HG03159 (cell line): ENCODE measurements at regions not wholly inside any gene's neighbourhood (a gene's known extent, or its start where the extent isn't known, plus 50 kb on each side); places are given as distances from the start of the nearest gene placed in this dataset.

Source experiments
- ATAC-seq: cut with Tn5 transposase; IDR thresholded peaks from one replicate; pipeline ENCODE4 v1.9.1; 2021; ENCODE audit warnings: mild to moderate bottlenecking, moderate library complexity; ENCODE audit not compliant: unreplicated experiment

DNA sequence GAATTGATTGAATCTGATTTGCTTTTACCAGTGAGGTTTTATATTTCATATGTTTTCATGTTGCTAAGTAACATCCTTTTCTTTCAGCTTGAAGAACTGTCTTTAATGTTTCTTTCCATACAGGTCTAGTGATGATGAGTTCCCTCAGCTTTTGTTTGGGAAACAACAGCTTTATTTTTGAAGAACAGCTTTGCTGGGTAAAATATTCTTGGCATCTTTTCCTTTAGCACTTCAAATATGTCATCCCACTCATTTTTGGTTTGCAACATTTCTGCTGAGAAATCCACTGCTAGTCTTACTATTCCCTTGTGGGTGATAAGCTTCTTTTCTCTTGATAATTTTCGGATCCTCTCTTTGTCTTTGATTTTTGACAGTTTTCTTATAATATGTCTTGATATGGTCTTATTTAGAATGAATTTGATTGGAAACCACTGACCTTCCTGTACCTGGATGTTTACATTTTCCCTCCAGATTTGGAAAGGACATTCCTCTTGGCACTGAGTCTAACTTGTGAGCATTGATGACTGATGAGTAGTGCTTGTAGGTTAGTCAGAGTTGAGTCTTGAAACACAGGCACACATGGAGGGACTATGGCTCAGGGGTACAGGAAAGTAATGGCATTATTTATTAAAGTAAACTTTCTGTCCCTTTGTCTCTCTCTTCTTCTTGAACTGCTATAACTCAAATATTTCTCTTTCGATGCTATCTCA, 220.3 kb downstream of the SPATA31D1 start:
- ATAC-seq, result no peak

DNA sequence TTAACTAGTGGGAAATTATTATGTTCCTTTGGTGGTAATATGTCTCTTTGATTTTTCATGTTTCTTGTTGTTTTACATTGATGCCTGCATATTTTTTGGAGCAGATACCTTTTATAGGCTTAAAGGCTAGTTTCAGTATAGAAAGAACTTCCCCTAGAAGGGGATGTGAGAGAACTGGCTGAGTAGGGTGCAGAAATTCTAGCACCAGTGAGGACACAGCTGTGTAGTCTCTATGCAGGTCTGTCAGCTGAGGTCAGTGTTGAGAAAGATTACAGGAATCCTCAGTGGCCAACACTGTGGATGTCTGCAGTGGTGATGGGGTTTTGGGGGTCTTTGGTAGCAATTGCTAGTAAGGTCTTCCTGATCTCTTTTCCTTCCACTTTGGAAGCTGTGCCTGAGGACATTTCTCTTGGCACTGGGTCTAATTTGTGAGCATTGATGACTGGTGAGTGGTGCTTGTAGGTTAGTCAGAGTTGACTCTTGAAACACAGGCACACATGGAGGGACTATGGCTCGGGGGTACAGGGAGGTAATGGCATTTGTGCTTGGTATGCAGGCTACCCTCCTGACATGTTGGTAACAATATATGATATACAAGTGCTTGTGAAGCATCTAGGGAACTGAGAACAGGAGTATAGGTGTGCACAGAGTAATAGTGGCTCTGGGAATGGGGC, 221.4 kb downstream of the SPATA31D1 start:
- peak; percentile 78 for ATAC-seq

DNA sequence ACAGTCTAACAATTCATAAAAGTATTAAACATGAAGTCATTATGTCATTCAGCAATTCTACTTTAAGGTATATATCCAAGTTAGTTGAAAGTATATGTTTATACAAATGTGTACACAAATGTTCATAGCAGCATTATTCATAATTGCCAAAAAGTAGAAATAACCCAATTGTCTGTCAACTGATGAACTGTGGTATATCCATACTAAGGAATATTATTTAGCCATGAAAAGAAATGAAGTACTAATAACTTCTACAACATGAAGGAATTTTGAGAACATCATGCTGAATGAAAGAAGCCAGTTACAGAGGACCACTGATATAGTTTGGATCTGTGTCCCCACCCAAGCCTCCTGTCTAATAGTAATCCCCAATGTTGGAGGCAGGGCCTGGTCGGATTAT, 224.3 kb downstream of the SPATA31D1 start:
- no peak for ATAC-seq

DNA sequence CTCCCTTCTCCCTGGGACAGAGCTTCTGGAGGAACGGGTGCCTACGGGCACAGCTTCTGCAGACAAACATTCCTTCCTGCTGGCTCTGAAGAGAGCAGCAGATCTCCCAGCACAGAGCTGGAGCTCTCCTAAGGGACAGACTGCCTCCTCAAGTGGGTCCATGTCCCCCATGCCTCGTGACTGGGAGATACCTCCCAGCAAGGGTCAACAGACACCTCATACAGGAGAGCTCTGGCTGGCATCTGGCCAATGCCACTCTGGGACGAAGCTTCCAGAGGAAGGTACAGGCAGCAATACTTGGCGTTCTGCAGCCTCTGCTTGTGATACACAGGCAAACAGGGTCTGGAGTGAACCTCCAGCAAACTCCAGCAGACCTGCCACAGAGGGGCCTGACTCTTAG, 227.9 kb downstream of the SPATA31D1 start:
- no peak for ATAC-seq

GRCh38 chr9:82223442-82223841, 234.9 kb downstream of the SPATA31D1 start:
- no peak for ATAC-seq

DNA sequence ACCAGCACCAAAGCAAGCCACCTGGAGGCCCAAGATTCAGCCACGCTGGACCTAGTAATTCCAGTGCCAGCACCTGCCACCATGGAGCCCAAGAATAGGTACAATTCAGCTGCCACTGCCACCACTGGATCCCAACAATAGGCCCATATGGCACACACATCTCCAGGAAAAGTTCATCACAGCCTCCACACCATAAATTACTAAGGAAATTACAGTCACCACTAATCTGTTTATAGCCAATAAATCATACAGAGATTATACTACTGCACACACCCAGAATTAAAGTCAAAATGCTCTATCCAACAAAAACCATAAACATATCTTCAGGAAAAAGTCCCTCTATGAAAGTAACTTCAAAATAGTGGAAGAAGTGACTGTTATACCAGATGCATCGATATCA, 242.8 kb downstream of the SPATA31D1 start:
- no peak for ATAC-seq

- ATAC-seq, result no peak
These were observed 245.8 kb downstream of the SPATA31D1 start for GRCh38 chr9:82234160-82234943.

DNA sequence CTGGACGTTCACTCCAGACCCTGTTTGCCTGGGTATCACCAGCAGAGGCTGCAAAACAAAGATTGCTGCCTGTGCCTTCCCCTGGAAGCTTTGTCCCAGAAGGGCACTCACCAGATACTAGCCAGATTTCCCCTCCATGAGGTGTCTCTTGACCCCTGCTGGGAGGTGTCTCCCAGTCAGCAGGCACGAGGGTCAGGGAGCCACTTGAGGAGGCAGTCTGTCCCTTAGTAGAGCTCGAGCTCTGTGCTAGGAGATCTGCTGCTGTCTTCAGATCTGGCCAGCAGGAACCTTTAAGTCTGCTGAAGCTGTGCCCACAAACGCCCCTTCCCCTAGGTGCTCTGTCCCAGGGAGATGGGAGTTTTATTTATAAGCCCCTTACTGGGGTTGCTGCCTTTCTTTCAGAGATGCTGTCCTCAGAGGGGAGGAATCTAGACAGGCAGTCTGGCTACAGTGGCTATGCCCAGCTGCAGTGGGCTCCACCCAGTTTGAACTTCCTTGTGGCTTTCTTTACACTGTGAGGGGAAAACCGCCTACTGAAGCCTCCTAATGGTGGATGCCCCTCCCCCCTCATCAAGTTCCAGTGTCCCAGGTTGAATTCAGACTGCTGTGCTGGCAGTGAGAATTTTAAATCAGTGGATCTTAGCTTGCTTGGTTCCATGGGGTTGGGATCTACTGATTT, 253.9 kb downstream of the SPATA31D1 start:
- ATAC-seq, result no peak

DNA sequence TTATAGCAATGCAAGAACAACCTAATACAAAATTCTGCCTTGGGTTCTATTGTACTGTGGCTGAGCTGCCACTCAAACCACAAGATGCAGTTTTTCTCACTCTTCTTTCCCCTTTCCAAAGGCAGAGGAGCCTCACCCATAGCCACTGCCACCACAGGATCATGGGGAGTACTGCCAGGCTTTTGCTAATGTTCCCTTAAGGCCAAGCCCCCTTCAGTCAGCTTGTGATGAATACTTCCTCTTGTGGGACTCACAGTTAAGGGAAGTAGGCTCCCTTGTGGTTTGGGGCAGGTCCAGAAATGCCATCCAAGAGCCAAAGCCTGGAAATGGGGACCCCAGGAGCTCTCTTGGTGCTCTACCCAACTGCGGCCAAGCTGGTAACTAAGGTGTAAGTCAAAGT, 258.7 kb downstream of the SPATA31D1 start:
- no peak for ATAC-seq

DNA sequence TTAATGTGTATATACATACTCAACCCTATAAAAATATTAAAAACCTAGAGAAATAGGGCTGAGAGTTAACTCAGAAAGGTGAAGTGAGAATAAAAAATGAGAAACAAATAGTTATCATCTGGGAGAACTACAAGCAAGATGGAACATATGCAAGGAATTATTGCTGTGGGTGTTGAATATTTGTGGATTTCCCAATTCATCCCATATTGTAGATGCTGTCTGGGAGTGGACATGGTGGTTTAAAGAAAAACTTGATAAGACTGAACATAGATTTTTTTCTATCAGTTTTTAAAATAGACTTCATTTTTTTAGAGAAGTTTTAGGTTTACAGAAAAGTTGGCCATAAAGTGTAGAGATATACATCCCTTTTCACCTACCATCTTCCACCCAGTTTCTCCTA, 263.5 kb downstream of the SPATA31D1 start:
- no peak for ATAC-seq

DNA sequence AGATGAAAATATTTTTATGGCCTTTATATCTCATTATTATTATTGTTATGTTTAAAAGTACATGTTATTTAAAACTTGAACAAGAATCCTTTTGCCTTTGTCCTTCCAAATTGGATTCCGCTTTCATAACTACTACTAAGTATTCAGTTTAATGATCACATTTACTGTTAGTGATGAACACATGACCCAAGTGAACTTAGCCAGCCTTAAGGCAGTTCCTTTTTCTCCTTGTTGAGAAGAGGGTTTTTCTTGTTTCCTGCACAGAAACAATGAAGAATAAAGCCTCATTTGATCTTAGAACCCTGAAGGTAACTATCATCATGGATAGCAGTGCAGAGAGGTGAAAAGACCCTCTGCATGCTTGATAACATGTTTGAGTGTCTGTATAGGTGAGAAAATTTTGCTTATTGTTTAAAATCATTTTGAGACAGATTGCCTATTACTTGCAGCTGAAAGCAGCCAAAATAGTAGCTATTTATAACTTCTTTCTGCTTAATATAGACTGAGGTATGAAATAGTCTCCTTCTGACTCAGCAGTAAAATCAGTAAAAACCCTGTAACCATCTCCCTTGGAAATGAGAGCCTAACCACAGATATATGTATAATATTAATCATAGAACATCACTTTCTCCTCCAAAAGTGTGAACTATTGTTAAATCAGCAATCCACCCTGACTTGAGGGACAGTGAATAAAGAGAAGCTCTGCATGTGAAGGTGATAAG, 266.2 kb downstream of the SPATA31D1 start:
- no peak for ATAC-seq

GRCh38 chr9:82255481-82256176, 267.1 kb downstream of the SPATA31D1 start:
- no peak for ATAC-seq

GRCh38 chr9:82260691-82261090, 272.1 kb downstream of the SPATA31D1 start:
- no peak for ATAC-seq

- ATAC-seq, result no peak
These were observed 275.0 kb downstream of the SPATA31D1 start for GRCh38 chr9:82263619-82264018.

GRCh38 chr9:82271106-82271561, 282.6 kb downstream of the SPATA31D1 start:
- ATAC-seq, result no peak

DNA sequence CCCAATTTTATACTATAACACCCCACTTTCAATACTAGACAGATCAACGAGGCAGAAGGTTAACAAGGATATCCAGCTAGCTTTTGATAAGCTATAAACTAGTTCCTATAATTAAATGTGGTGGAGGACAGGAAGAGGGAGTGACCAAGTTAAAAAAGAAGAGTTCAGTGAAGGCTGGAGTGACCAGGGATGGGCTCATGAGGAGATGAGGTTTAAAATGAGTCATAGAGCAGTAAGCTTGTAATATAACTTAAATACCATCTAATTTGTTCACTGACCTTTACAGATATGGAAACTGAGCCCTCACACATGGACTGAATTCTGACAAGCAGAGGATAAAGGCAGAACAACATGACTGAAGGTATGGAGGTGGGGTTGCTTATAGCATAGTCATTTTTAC, 284.5 kb downstream of the SPATA31D1 start:
- no peak for ATAC-seq

DNA sequence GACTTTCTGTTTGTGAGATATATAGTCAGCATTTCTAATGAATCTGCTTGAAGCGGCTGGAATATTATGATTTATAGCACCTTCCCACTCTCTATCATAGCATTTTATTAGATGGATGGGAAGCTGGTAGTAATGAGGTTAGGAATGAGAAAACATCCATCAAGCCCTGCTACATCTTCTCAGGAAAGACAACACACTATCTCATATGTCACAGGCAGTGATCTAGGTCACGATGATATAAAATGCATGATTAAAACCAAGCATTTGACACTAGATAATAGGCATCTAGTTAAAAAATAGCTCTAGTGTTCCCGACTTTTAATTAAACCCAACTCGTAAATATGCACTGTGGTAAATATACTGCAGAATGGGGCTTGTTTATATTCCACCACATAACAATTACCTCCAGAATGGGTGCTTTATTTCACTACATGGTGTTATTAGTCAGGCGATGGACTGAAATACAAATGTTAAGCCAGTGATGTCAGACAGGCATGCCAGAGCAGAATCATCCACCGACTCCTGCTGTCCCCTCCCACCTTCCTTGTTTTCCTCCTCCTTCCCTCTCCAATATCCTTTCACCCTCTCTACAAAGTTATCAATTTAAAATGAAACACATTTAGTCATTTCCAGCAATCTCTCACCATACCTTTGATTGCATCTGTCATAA, 286.8 kb downstream of the SPATA31D1 start:
- ATAC-seq, result no peak

- no peak for ATAC-seq
These were observed 292.5 kb downstream of the SPATA31D1 start for GRCh38 chr9:82281066-82281465.

GRCh38 chr9:82284758-82285157, 296.2 kb downstream of the SPATA31D1 start:
- no peak for ATAC-seq
